ENCODE measurements at regions not wholly inside any gene's neighbourhood (a gene's known extent, or its start where the extent isn't known, plus 50 kb on each side); places are given as distances from the start of the nearest gene placed in this dataset.

DNA sequence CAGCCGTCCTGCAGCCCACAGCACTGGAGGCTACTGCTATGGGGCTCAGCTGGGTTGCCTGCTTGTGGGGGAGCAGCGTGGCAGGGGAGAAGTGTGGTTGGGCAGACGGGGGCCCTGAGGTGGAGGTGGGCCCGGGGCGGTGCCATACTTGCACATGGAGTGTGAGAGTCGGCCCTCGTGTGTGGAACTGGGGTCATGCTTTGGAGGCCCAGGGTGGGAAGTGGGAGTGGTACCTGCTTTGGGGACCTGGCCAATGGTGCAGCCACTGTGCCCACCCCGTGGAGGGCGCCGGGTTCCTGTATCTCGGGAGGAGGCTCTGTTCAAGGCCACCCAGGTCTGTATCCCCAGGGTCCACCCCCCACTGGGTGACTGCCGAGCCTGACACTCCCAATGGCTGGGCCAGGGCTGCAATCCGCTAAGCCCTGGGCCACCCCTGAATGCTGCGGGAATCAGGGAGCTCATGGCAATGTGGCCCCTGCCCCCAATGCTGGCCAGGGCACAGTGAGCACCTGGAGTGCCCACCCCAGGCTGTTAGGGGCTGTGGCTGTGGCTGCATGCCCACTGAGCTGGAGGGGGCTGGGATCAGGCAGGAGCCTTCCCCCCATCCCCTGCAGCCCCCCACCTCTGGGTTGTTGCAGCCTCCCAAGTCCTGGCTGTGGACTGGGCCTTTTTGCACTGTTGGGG, 157.9 kb upstream of the SLC38A2 start:
- H3K79me2 ChIP-seq (ENCODE audit: control insufficient read depth, insufficient read depth, low read length), result no peaks in the 10 kb centered on the region
- no peaks in the 10 kb centered on the region for H4K20me1 ChIP-seq (replicated peaks; ENCODE audit: control insufficient read depth, extremely low read depth, insufficient read depth, low read length)
- H3K4me2 ChIP-seq (ENCODE audit: insufficient read depth, low read length), result no peak overlapping the region
- ChIA-PET CTCF (interaction anchor here (1.1 kb wide), 1 partner anchor 131 kb away, joined by 4 read pairs; no protein-coding TSS in a partner anchor), POLR2A (no interaction called here)
- no peaks in the 10 kb centered on the region for H3K9me1 ChIP-seq (replicated peaks; ENCODE audit: control insufficient read depth, extremely low read depth, insufficient read depth, low read length)
- dilution Hi-C loops (cut with MboI; ENCODE audit: extremely low pct_ligation_motif_present, low sequenced_read_pairs) (no loop called here), intact Hi-C loops (cut with micrococcal nuclease) (no loop called here)
- H3K9me3 ChIP-seq (replicated peaks; ENCODE audit: control insufficient read depth, insufficient read depth, low read length), result no peaks in the 10 kb centered on the region
- H3K27ac ChIP-seq (ENCODE audit: insufficient read depth, low read depth, low read length), result no peak overlapping the region
- no peak for FAIRE-seq
- BruUV-seq (replicated peaks), result no TSS peak
- TF ChIP-seq EZH2 (IDR thresholded peaks at IDR 0.05; ENCODE audit: borderline replicate concordance, low read depth, low read length, severe bottlenecking), result no peak
- H2AFZ ChIP-seq (ENCODE audit: low read depth, low read length), result no peak overlapping the region
- H3K4me1 ChIP-seq (ENCODE audit: control insufficient read depth, extremely low read depth, insufficient read depth, low read length), result peaks cover 18% of the 10 kb centered on the region
- no peaks in the 10 kb centered on the region for H3K36me3 ChIP-seq (ENCODE audit: control insufficient read depth in 2 of 2, extremely low read depth in 1 of 2, insufficient read depth in 2 of 2, low read length in 2 of 2)
- no peak for DNase-seq (ENCODE audit: low read depth, low spot score)
- no peak overlapping the region for H3K4me3 ChIP-seq (replicated peaks in 1 of 3; ENCODE audit: insufficient read depth in 1 of 3, low read depth in 1 of 3, low read length in 3 of 3)
- H3K27me3 ChIP-seq (ENCODE audit: control insufficient read depth in 2 of 2, insufficient read depth in 2 of 2, low read length in 2 of 2), result no peaks in the 10 kb centered on the region
- H3K9ac ChIP-seq (replicated peaks; ENCODE audit: extremely low read depth, insufficient read depth, low read length), result no peak overlapping the region

DNA sequence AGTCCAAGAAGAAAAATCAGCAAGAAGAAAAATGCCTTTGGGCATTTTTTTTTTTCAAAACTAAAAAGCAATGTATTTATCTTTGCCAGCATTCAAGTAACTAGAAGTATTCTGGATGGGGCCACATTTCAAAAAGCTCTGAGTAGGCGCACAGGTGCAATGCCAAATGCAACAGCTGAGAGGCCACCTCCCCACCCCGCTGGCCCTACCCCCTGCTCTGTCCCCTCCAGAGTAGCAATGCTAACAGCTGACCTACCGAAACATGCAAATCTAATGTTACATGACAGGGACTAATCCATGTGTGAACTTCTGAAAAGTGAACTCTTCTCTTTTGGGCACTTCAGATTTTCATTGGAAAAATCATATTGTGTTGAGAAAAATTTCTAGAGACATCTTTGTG, 153.7 kb upstream of the SLC38A2 start:
- no peaks in the 10 kb centered on the region for H4K20me1 ChIP-seq (replicated peaks; ENCODE audit: control insufficient read depth, extremely low read depth, insufficient read depth, low read length)
- H3K4me3 ChIP-seq (replicated peaks in 1 of 3; ENCODE audit: insufficient read depth in 1 of 3, low read depth in 1 of 3, low read length in 3 of 3), result no peak overlapping the region
- H3K4me2 ChIP-seq (ENCODE audit: insufficient read depth, low read length), result no peak overlapping the region
- intact Hi-C loops (cut with micrococcal nuclease), result no loop called here
- H3K27me3 ChIP-seq (ENCODE audit: control insufficient read depth in 2 of 2, insufficient read depth in 2 of 2, low read length in 2 of 2), result no peaks in the 10 kb centered on the region
- no peak overlapping the region for H3K27ac ChIP-seq (ENCODE audit: insufficient read depth, low read depth, low read length)
- BruUV-seq (replicated peaks), result no TSS peak
- H3K4me1 ChIP-seq (ENCODE audit: control insufficient read depth, extremely low read depth, insufficient read depth, low read length), result peaks cover 33% of the 10 kb centered on the region
- H3K36me3 ChIP-seq (ENCODE audit: control insufficient read depth in 2 of 2, extremely low read depth in 1 of 2, insufficient read depth in 2 of 2, low read length in 2 of 2), result no peaks in the 10 kb centered on the region
- H3K79me2 ChIP-seq (ENCODE audit: control insufficient read depth, insufficient read depth, low read length), result no peaks in the 10 kb centered on the region
- ChIA-PET CTCF (no interaction called here), POLR2A (interaction anchor here (0.7 kb wide), 1 partner anchor 49 kb away, joined by 4 read pairs; no protein-coding TSS in a partner anchor)
- DNase-seq (ENCODE audit: low read depth, low spot score) (no peak), FAIRE-seq (no peak)
- dilution Hi-C loops (cut with MboI; ENCODE audit: extremely low pct_ligation_motif_present, low sequenced_read_pairs), result no loop called here
- TF ChIP-seq, protein P1, sequence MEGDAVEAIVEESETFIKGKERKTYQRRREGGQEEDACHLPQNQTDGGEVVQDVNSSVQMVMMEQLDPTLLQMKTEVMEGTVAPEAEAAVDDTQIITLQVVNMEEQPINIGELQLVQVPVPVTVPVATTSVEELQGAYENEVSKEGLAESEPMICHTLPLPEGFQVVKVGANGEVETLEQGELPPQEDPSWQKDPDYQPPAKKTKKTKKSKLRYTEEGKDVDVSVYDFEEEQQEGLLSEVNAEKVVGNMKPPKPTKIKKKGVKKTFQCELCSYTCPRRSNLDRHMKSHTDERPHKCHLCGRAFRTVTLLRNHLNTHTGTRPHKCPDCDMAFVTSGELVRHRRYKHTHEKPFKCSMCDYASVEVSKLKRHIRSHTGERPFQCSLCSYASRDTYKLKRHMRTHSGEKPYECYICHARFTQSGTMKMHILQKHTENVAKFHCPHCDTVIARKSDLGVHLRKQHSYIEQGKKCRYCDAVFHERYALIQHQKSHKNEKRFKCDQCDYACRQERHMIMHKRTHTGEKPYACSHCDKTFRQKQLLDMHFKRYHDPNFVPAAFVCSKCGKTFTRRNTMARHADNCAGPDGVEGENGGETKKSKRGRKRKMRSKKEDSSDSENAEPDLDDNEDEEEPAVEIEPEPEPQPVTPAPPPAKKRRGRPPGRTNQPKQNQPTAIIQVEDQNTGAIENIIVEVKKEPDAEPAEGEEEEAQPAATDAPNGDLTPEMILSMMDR (IDR thresholded peaks at IDR 0.05; ENCODE audit: extremely low read depth in 1 of 2, insufficient read depth in 1 of 2, low read depth in 1 of 2, low read length in 2 of 2), result no peak
- TF ChIP-seq JUN (IDR thresholded peaks at IDR 0.05; ENCODE audit: borderline replicate concordance, insufficient read depth, insufficient read length, low read depth) (no peak), FOS (IDR thresholded peaks at IDR 0.05; ENCODE audit: borderline replicate concordance, insufficient read depth, low read length) (no peak), MYC (IDR thresholded peaks at IDR 0.05; ENCODE audit: low read depth, low read length) (no peak), POLR2AphosphoS5 (IDR thresholded peaks at IDR 0.05; ENCODE audit: insufficient read depth, low read depth, low read length) (no peak)
- TF ChIP-seq, protein P2, sequence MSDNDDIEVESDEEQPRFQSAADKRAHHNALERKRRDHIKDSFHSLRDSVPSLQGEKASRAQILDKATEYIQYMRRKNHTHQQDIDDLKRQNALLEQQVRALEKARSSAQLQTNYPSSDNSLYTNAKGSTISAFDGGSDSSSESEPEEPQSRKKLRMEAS (IDR thresholded peaks at IDR 0.05; ENCODE audit: insufficient read depth, insufficient read length), result no peak
- H3K9me3 ChIP-seq (replicated peaks; ENCODE audit: control insufficient read depth, insufficient read depth, low read length), result no peaks in the 10 kb centered on the region
- no peaks in the 10 kb centered on the region for H3K9me1 ChIP-seq (replicated peaks; ENCODE audit: control insufficient read depth, extremely low read depth, insufficient read depth, low read length)
- no peak overlapping the region for H2AFZ ChIP-seq (ENCODE audit: low read depth, low read length)
- H3K9ac ChIP-seq (replicated peaks; ENCODE audit: extremely low read depth, insufficient read depth, low read length), result no peak overlapping the region

Measured in endothelial cell of umbilical vein (primary cell).